ENCODE measurements at regions not wholly inside any gene's neighbourhood (a gene's known extent, or its start where the extent isn't known, plus 50 kb on each side); places are given as distances from the start of the nearest gene placed in this dataset.

- TF ChIP-seq POLR2A (IDR thresholded peaks at IDR 0.05), result no peak
- no peak for TF ChIP-seq CTCF (IDR thresholded peaks at IDR 0.05)
Observed at GRCh38 chr10:36903040-36903439, 222.4 kb upstream of the ANKRD30A start.
